ENCODE measurements at regions not wholly inside any gene's neighbourhood (a gene's known extent, or its start where the extent isn't known, plus 50 kb on each side); places are given as distances from the start of the nearest gene placed in this dataset.

- Histone ChIP-seq H3K9me3 (no peaks in the 10 kb centered on the region), H3K4me1 (no peaks in the 10 kb centered on the region), H3K27me3 (peaks cover 0 to 24% (median 10%) of the 10 kb centered on the region in 3 donors), H3K27ac (no peak overlapping the region), H3K4me3 (no peak overlapping the region), H3K36me3 (no peaks in the 10 kb centered on the region)
- intact Hi-C loops (cut with DNase I): no loop called here
- no peak for TF ChIP-seq EP300 (IDR thresholded peaks at IDR 0.05)
- TF ChIP-seq, protein P1, sequence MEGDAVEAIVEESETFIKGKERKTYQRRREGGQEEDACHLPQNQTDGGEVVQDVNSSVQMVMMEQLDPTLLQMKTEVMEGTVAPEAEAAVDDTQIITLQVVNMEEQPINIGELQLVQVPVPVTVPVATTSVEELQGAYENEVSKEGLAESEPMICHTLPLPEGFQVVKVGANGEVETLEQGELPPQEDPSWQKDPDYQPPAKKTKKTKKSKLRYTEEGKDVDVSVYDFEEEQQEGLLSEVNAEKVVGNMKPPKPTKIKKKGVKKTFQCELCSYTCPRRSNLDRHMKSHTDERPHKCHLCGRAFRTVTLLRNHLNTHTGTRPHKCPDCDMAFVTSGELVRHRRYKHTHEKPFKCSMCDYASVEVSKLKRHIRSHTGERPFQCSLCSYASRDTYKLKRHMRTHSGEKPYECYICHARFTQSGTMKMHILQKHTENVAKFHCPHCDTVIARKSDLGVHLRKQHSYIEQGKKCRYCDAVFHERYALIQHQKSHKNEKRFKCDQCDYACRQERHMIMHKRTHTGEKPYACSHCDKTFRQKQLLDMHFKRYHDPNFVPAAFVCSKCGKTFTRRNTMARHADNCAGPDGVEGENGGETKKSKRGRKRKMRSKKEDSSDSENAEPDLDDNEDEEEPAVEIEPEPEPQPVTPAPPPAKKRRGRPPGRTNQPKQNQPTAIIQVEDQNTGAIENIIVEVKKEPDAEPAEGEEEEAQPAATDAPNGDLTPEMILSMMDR (IDR thresholded peaks at IDR 0.05): no peak
- TF ChIP-seq POLR2A (IDR thresholded peaks at IDR 0.05): no peak
- no peak for TF ChIP-seq POLR2AphosphoS5 (IDR thresholded peaks at IDR 0.05)
- WGBS, 2 donors: 33 to 69% methylated on average over 10 of the region's 10 CpGs
- no peak for DNase-seq
Measured at GRCh38 chr20:24212494-24212893, 223.9 kb upstream of the GGTLC1 start.

DNA sequence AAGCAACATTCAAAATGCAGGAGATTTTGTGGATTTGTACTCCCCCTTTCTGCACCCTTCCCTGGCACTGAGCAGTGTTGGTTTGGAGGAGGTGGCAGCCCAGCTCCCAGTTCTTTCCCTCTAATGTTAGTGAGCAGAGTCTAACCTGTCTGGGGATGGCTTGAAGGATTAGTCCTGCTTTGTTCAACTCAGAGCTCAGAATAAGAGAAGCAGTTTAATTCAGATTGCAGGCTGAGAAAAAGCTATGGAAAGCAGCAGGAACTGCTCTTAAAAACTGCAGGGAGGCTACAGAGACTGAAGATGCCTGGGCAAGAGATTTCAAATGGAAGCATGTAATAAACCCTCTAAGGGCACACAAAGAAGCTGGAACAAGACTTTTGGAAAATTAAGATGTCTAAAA, 223.4 kb upstream of the GGTLC1 start:
- TF ChIP-seq POLR2A (IDR thresholded peaks at IDR 0.05): no peak
- no peak for TF ChIP-seq POLR2AphosphoS5 (IDR thresholded peaks at IDR 0.05)
- TF ChIP-seq EP300 (IDR thresholded peaks at IDR 0.05): no peak
- TF ChIP-seq, protein P1 (IDR thresholded peaks at IDR 0.05): no peak
- H3K4me3 ChIP-seq: no peak overlapping the region
- DNase-seq: no peak
- H3K4me1 ChIP-seq: no peaks in the 10 kb centered on the region
- H3K9me3 ChIP-seq: no peaks in the 10 kb centered on the region
- peaks cover 0 to 24% (median 10%) of the 10 kb centered on the region in 3 donors for H3K27me3 ChIP-seq
- H3K36me3 ChIP-seq: no peaks in the 10 kb centered on the region
- no peak overlapping the region for H3K27ac ChIP-seq
- intact Hi-C loops (cut with DNase I): no loop called here

DNA sequence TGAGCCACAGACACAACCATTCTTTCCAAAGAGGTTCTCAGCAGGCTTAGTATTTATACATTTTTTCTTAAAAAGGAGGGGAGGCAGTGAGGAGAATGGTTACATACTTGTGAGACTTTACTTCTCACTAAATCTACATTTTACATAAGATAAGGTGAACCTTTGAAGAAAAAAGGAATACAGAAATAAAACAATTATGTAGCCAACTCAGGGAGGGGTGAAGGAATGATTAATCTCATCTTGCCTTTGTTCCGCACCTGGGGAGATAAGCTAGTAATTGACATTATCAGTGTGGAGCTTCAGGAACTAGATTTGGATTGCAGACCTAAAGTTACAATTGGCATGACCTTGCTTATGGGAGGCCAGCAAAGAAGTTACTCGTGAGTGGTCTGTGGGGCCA, 221.8 kb upstream of the GGTLC1 start:
- H3K4me1 ChIP-seq: no peaks in the 10 kb centered on the region
- WGBS, 2 donors: 28 to 71% methylated on average over 2 of the region's 2 CpGs
- H3K27me3 ChIP-seq: peaks cover 0 to 24% (median 10%) of the 10 kb centered on the region in 3 donors
- no peak for DNase-seq
- no peak overlapping the region for H3K4me3 ChIP-seq
- no peaks in the 10 kb centered on the region for H3K9me3 ChIP-seq
- TF ChIP-seq POLR2A (IDR thresholded peaks at IDR 0.05) (no peak), POLR2AphosphoS5 (IDR thresholded peaks at IDR 0.05) (no peak)
- TF ChIP-seq, protein P1 (IDR thresholded peaks at IDR 0.05): no peak
- H3K27ac ChIP-seq: no peak overlapping the region
- no peaks in the 10 kb centered on the region for H3K36me3 ChIP-seq
- intact Hi-C loops (cut with DNase I): no loop called here

DNA sequence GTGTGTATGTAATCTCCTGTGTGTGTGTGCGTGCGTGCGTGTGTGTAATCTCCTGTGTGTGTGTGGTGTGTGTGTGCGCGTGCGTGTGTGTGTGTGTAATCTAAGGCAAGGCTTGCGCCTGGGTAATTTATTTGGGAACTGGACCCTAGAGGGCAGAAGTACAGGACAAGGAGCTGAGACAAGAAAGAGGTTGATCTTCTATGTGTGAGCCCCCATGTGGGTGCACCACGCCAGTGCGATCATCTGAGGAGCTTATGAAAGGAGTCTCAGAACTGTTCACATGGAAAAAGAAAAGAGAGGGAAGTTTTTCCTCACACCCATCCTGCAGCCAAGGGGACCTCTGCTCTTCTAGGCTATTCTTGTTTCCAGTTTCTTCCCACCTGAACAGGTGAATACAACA, 220.1 kb upstream of the GGTLC1 start:
- WGBS, 2 donors: 89 to 92% methylated on average over 9 of the region's 9 CpGs
- H3K4me3 ChIP-seq: no peak overlapping the region
- no peak for DNase-seq
- no peak overlapping the region for H3K27ac ChIP-seq
- peaks cover 0 to 24% (median 10%) of the 10 kb centered on the region in 3 donors for H3K27me3 ChIP-seq
- TF ChIP-seq POLR2AphosphoS5 (IDR thresholded peaks at IDR 0.05): no peak
- no peak for TF ChIP-seq POLR2A (IDR thresholded peaks at IDR 0.05)
- TF ChIP-seq EP300 (IDR thresholded peaks at IDR 0.05): no peak
- TF ChIP-seq, protein P1 (IDR thresholded peaks at IDR 0.05): no peak
- H3K9me3 ChIP-seq: no peaks in the 10 kb centered on the region
- no peaks in the 10 kb centered on the region for H3K36me3 ChIP-seq
- no peaks in the 10 kb centered on the region for H3K4me1 ChIP-seq
- intact Hi-C loops (cut with DNase I): no loop called here

DNA sequence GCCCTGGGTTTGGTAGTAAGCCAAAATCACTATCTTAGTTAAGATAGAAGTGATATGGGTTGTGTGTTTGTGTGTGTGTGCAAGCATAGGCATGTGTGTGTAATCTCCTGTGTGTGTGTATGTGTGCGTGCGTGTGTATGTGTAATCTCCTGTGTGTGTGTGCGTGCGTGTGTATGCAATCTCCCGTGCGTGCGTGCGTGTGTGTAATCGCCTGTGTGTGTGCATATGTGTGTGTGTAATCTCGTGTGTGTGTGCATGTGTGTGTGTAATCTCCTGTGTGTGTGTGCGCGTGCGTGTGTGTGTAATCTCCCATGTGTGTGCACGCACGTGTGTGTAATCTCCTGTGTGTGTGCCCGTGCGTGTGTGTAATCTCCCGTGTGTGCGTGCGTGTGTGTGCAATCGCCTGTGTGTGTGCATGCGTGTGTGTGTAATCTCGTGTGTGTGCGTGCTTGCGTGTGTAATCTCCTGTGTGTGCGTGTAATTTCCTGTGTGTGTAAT, 219.3 kb upstream of the GGTLC1 start:
- DNase-seq: no peak
- Histone ChIP-seq H3K9me3 (no peaks in the 10 kb centered on the region), H3K27ac (no peak overlapping the region), H3K4me3 (no peak overlapping the region), H3K4me1 (no peaks in the 10 kb centered on the region), H3K36me3 (no peaks in the 10 kb centered on the region), H3K27me3 (peaks cover 0 to 28% (median 10%) of the 10 kb centered on the region in 3 donors)
- WGBS, 2 donors: 87 to 89% methylated on average over 26 of the region's 26 CpGs
- TF ChIP-seq POLR2AphosphoS5 (IDR thresholded peaks at IDR 0.05) (no peak), EP300 (IDR thresholded peaks at IDR 0.05) (no peak), POLR2A (IDR thresholded peaks at IDR 0.05) (no peak)
- TF ChIP-seq, protein P1 (IDR thresholded peaks at IDR 0.05): no peak
- intact Hi-C loops (cut with DNase I): no loop called here

Measured in sigmoid colon (tissue), 6 donors.